ENCODE measurements at regions not wholly inside any gene's neighbourhood (a gene's known extent, or its start where the extent isn't known, plus 50 kb on each side); places are given as distances from the start of the nearest gene placed in this dataset.

- DNase-seq (ENCODE audit: extremely low spot score in 2 of 2) = no peak
- Histone ChIP-seq H3K4me3 (no peak overlapping the region), H3K36me3 (no peaks in the 10 kb centered on the region), H3K27me3 (no peaks in the 10 kb centered on the region), H3K27ac (no peak overlapping the region), H3K9me3 (no peaks in the 10 kb centered on the region), H3K4me1 (no peaks in the 10 kb centered on the region)
- intact Hi-C loops (cut with DNase I) = no loop called here
- TF ChIP-seq POLR2A (IDR thresholded peaks at IDR 0.05) = no peak
These were observed 273.2 kb upstream of the TOPAZ1 start for GRCh38 chr3:43968465-43968864.

GRCh38 chr3:43969944-43970343, 271.7 kb upstream of the TOPAZ1 start:
- H3K36me3 ChIP-seq = no peaks in the 10 kb centered on the region
- H3K27ac ChIP-seq = no peak overlapping the region
- H3K4me1 ChIP-seq = no peaks in the 10 kb centered on the region
- DNase-seq (ENCODE audit: extremely low spot score in 2 of 2) = no peak
- no peaks in the 10 kb centered on the region for H3K27me3 ChIP-seq
- H3K9me3 ChIP-seq = no peaks in the 10 kb centered on the region
- no peak for TF ChIP-seq CTCF (IDR thresholded peaks at IDR 0.05)
- no peak for TF ChIP-seq POLR2AphosphoS5 (IDR thresholded peaks at IDR 0.05; ENCODE audit: insufficient read depth in 1 of 2, low read depth in 1 of 2)
- no peak for TF ChIP-seq POLR2A (IDR thresholded peaks at IDR 0.05)
- no peak overlapping the region for H3K4me3 ChIP-seq
- intact Hi-C loops (cut with DNase I) = no loop called here

GRCh38 chr3:43970351-43970750, 271.3 kb upstream of the TOPAZ1 start:
- H3K4me3 ChIP-seq = no peak overlapping the region
- H3K27ac ChIP-seq = no peak overlapping the region
- TF ChIP-seq POLR2AphosphoS5 (IDR thresholded peaks at IDR 0.05; ENCODE audit: insufficient read depth in 1 of 2, low read depth in 1 of 2) (no peak), POLR2A (IDR thresholded peaks at IDR 0.05) (no peak), CTCF (IDR thresholded peaks at IDR 0.05) (no peak)
- no peaks in the 10 kb centered on the region for H3K27me3 ChIP-seq
- intact Hi-C loops (cut with DNase I) = no loop called here
- H3K9me3 ChIP-seq = no peaks in the 10 kb centered on the region
- H3K4me1 ChIP-seq = no peaks in the 10 kb centered on the region
- no peak for DNase-seq (ENCODE audit: extremely low spot score in 2 of 2)
- H3K36me3 ChIP-seq = no peaks in the 10 kb centered on the region

- no peak overlapping the region for H3K4me3 ChIP-seq
These were observed 270.8 kb upstream of the TOPAZ1 start for GRCh38 chr3:43970920-43971319.

GRCh38 chr3:43971486-43971885, 270.2 kb upstream of the TOPAZ1 start:
- Histone ChIP-seq H3K36me3 (no peaks in the 10 kb centered on the region), H3K27me3 (no peaks in the 10 kb centered on the region), H3K4me1 (no peaks in the 10 kb centered on the region), H3K27ac (no peak overlapping the region), H3K4me3 (no peak overlapping the region), H3K9me3 (no peaks in the 10 kb centered on the region)
- intact Hi-C loops (cut with DNase I) = no loop called here
- TF ChIP-seq CTCF (IDR thresholded peaks at IDR 0.05) (no peak), POLR2AphosphoS5 (IDR thresholded peaks at IDR 0.05; ENCODE audit: insufficient read depth in 1 of 2, low read depth in 1 of 2) (no peak), POLR2A (IDR thresholded peaks at IDR 0.05) (no peak)
- DNase-seq (ENCODE audit: extremely low spot score in 2 of 2) = no peak

More at GRCh38 chr3:43970920-43971319, 270.8 kb upstream of the TOPAZ1 start:
- Histone ChIP-seq H3K27ac (no peak overlapping the region), H3K36me3 (no peaks in the 10 kb centered on the region), H3K27me3 (no peaks in the 10 kb centered on the region), H3K9me3 (no peaks in the 10 kb centered on the region), H3K4me1 (no peaks in the 10 kb centered on the region)
- no peak for DNase-seq (ENCODE audit: extremely low spot score in 2 of 2)
- TF ChIP-seq POLR2A (IDR thresholded peaks at IDR 0.05) = no peak
- TF ChIP-seq POLR2AphosphoS5 (IDR thresholded peaks at IDR 0.05; ENCODE audit: insufficient read depth in 1 of 2, low read depth in 1 of 2) = no peak
- no peak for TF ChIP-seq CTCF (IDR thresholded peaks at IDR 0.05)
- intact Hi-C loops (cut with DNase I) = no loop called here

GRCh38 chr3:43978708-43979107, 263.0 kb upstream of the TOPAZ1 start:
- H3K36me3 ChIP-seq = no peaks in the 10 kb centered on the region
- no peaks in the 10 kb centered on the region for H3K4me1 ChIP-seq
- H3K27ac ChIP-seq = no peak overlapping the region
- H3K4me3 ChIP-seq = no peak overlapping the region
- intact Hi-C loops (cut with DNase I) = no loop called here
- H3K9me3 ChIP-seq = no peaks in the 10 kb centered on the region
- H3K27me3 ChIP-seq = no peaks in the 10 kb centered on the region
- TF ChIP-seq POLR2A (IDR thresholded peaks at IDR 0.05) (no peak), CTCF (IDR thresholded peaks at IDR 0.05) (no peak)
- no peak for DNase-seq (ENCODE audit: extremely low spot score in 2 of 2)

Measured in vagina (tissue), 2 donors.